ENCODE measurements at regions not wholly inside any gene's neighbourhood (a gene's known extent, or its start where the extent isn't known, plus 50 kb on each side); places are given as distances from the start of the nearest gene placed in this dataset.
A peak's percentile ranks its signal among the peaks of the same experiment; 100 is the strongest.

- Histone ChIP-seq H3K4me3 (ENCODE audit: low read depth, low read length) (no peak overlapping the region), H3K79me2 (no peaks in the 10 kb centered on the region), H3K4me2 (ENCODE audit: low read length) (no peak overlapping the region), H3K9me3 (ENCODE audit: control insufficient read depth, low read length) (no peaks in the 10 kb centered on the region), H3K27ac (no peak overlapping the region), H3K4me1 (peaks cover 7% of the 10 kb centered on the region), H3K27me3 (ENCODE audit: control insufficient read depth, insufficient read depth, low read length) (no peaks in the 10 kb centered on the region), H3K9ac (no peak overlapping the region), H3K36me3 (ENCODE audit: control insufficient read depth, insufficient read depth, low read length) (no peaks in the 10 kb centered on the region), H2AFZ (no peak overlapping the region)
- no peak for TF ChIP-seq CTCF (IDR thresholded peaks at IDR 0.05)
These were observed 90.7 kb upstream of the STARD13 start for GRCh38 chr13:33376212-33376611.

GRCh38 chr13:33377411-33377810, 91.9 kb upstream of the STARD13 start:
- H3K27me3 ChIP-seq (ENCODE audit: control insufficient read depth, insufficient read depth, low read length): no peaks in the 10 kb centered on the region
- no peak overlapping the region for H3K9ac ChIP-seq
- no peaks in the 10 kb centered on the region for H3K79me2 ChIP-seq
- peaks cover 14% of the 10 kb centered on the region for H3K4me1 ChIP-seq
- no peak overlapping the region for H2AFZ ChIP-seq
- no peaks in the 10 kb centered on the region for H3K36me3 ChIP-seq (ENCODE audit: control insufficient read depth, insufficient read depth, low read length)
- H3K9me3 ChIP-seq (ENCODE audit: control insufficient read depth, low read length): no peaks in the 10 kb centered on the region
- no peak overlapping the region for H3K27ac ChIP-seq
- TF ChIP-seq CTCF (IDR thresholded peaks at IDR 0.05): no peak
- no peak overlapping the region for H3K4me3 ChIP-seq (ENCODE audit: low read depth, low read length)
- no peak overlapping the region for H3K4me2 ChIP-seq (ENCODE audit: low read length)

- H3K4me1 ChIP-seq: peaks cover 17% of the 10 kb centered on the region
- no peak overlapping the region for H2AFZ ChIP-seq
- no peaks in the 10 kb centered on the region for H3K27me3 ChIP-seq (ENCODE audit: control insufficient read depth, insufficient read depth, low read length)
- no peak overlapping the region for H3K4me2 ChIP-seq (ENCODE audit: low read length)
- no peaks in the 10 kb centered on the region for H3K9me3 ChIP-seq (ENCODE audit: control insufficient read depth, low read length)
- H3K9ac ChIP-seq: no peak overlapping the region
- no peak for TF ChIP-seq CTCF (IDR thresholded peaks at IDR 0.05)
- H3K36me3 ChIP-seq (ENCODE audit: control insufficient read depth, insufficient read depth, low read length): no peaks in the 10 kb centered on the region
- H3K79me2 ChIP-seq: no peaks in the 10 kb centered on the region
- no peak overlapping the region for H3K4me3 ChIP-seq (ENCODE audit: low read depth, low read length)
- no peak overlapping the region for H3K27ac ChIP-seq
These were observed 92.3 kb upstream of the STARD13 start for GRCh38 chr13:33377825-33378224.

GRCh38 chr13:33379608-33380007, 94.1 kb upstream of the STARD13 start:
- Histone ChIP-seq H3K4me3 (ENCODE audit: low read depth, low read length) (no peak overlapping the region), H2AFZ (no peak overlapping the region), H3K36me3 (ENCODE audit: control insufficient read depth, insufficient read depth, low read length) (no peaks in the 10 kb centered on the region), H3K9ac (no peak overlapping the region), H3K27ac (no peak overlapping the region), H3K9me3 (ENCODE audit: control insufficient read depth, low read length) (no peaks in the 10 kb centered on the region), H3K79me2 (no peaks in the 10 kb centered on the region), H3K4me2 (ENCODE audit: low read length) (no peak overlapping the region), H3K27me3 (ENCODE audit: control insufficient read depth, insufficient read depth, low read length) (no peaks in the 10 kb centered on the region), H3K4me1 (peaks cover 27% of the 10 kb centered on the region)
- no peak for TF ChIP-seq CTCF (IDR thresholded peaks at IDR 0.05)

- no peak for TF ChIP-seq CTCF (IDR thresholded peaks at IDR 0.05)
- no peaks in the 10 kb centered on the region for H3K9me3 ChIP-seq (ENCODE audit: control insufficient read depth, low read length)
- H3K27me3 ChIP-seq (ENCODE audit: control insufficient read depth, insufficient read depth, low read length): no peaks in the 10 kb centered on the region
- peaks cover 27% of the 10 kb centered on the region for H3K4me1 ChIP-seq
- H3K4me3 ChIP-seq (ENCODE audit: low read depth, low read length): no peak overlapping the region
- H3K4me2 ChIP-seq (ENCODE audit: low read length): no peak overlapping the region
- no peaks in the 10 kb centered on the region for H3K79me2 ChIP-seq
- peak overlapping the region; percentile 42 for H2AFZ ChIP-seq
- no peak overlapping the region for H3K9ac ChIP-seq
- no peak overlapping the region for H3K27ac ChIP-seq
- no peaks in the 10 kb centered on the region for H3K36me3 ChIP-seq (ENCODE audit: control insufficient read depth, insufficient read depth, low read length)
These were observed 95.0 kb upstream of the STARD13 start for GRCh38 chr13:33380487-33381079.

All from parathyroid adenoma (tissue), 2 donors.